ENCODE measurements at regions not wholly inside any gene's neighbourhood (a gene's known extent, or its start where the extent isn't known, plus 50 kb on each side); places are given as distances from the start of the nearest gene placed in this dataset.
"Not testable (repeated sequence)": the region's sequence is repeated elsewhere in the genome, so short reads cannot be mapped to it uniquely, and the experiment has no call there.

DNA sequence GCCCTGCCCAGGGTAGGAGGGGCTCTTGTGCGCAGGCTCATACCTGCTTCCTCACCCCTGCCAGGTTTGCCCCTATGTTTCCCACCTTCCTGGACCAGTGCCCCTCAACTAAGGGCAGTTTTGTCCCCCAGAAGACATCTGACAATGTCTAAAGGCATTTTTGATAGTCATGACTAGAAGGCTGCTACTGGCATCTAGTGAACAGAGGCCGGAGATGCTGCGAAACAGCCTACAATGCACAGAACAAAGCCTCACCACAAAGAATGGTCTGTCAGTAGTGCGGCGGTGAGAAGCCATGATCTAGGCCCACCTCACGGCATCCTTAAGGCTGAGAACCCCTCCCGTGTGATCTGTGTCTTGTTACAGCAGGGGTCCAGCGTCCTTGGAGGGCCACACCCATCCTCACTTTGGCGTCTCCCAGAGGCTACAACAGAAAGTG lies 96.0 kb downstream of the TMEM17 start:
- DNase-seq = no peak

DNA sequence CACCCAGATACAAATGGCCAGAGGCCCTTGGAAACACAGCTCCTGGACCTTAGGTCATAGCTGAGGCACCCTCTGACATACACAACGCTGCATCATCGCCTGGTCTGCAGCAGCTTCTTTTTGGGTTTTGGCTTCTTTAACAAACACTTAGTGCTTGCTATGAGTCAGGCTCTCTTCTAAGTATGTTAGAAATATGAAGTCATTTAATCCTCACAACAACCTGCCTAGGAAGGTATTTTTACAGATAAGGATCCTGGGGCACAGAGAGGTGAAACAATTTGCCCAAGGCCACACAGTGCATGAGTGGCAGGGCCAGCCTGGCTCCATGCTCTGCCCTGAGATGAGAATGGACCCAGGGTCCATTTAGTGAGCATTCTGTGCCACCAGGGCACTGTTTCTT lies 96.6 kb downstream of the TMEM17 start:
- no peak for DNase-seq

DNA sequence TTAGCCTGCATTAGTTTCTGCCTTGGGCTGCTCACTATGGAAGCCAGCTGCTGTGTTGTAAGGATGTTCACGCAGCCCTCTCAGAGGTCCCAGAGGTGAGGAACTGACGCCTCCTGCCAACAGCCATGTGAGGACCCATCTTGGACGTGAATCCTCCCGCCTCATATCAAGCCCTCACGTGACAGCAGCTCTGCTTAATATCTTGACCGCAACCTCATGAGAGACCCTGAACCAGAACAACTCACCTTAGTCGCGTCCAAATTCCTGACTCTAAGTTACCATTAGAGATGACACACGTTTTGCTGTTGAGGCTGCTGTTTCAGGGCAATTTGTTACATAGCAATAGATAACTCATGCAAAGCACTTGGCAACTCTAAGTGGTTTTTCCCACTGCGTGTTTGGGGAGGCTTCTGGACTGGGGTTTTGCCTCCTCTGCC lies 97.7 kb downstream of the TMEM17 start:
- DNase-seq = no peak

DNA sequence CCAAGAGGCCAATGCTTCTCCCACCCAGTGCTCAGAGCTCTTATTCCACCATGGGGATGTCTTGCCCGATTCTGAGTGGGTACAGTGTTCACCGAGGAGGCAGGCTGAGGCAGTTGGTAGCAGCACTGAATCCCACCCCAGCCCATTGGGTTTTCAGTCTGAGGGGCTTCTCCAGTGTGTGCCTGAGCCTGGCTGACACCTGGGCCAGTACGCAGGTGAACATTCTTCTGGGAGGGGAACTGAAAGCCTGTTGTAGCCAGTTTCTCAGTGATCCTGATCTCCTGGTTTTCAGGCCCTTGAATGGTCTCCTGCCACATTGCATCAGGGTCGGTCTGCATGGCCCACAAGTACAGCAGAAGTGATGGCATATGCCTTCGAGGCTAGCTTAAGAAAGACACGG lies 98.2 kb downstream of the TMEM17 start:
- DNase-seq = no peak

DNA sequence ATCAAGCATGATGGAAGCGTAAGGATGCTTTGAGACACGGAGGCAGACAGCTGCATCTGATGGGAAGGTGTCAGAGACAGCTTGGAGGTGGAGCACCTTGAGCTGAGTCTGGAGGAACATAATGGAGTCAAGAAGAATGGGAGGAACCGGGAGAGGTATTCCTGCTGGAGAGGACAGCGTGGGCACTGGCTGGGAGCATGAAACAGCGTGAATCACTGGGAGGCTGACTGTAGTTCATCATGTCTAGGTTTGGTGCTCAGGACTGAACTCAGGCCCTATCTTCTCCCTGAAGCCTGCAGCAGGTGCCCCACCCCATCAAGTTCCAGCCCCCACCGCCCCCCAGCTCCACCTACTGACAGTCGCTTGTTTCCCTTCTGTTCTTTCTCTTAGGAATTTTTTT lies 98.6 kb downstream of the TMEM17 start:
- no peak for DNase-seq

DNA sequence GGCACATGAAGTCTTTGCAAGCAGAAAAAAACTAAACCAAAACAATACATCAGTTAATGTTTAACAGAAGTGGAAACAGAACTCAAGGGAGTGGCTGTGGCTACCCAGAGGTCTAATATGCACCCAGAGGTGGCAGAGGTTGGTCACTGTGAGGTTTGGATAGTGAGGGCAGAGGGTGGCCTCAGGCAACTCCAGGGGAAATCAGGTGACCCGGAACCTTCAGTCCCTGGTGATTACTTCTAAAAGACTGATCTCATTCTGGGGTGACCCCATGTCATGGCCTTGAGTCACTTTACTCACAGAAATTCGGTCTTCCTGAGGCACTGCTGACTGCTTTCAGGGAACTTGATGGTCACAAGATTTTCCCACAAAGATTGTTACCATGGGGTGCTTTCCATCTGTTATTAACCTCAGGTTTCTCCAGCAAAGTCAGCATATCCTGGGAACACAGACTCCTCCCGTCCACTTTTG lies 99.4 kb downstream of the TMEM17 start:
- DNase-seq = no peak

DNA sequence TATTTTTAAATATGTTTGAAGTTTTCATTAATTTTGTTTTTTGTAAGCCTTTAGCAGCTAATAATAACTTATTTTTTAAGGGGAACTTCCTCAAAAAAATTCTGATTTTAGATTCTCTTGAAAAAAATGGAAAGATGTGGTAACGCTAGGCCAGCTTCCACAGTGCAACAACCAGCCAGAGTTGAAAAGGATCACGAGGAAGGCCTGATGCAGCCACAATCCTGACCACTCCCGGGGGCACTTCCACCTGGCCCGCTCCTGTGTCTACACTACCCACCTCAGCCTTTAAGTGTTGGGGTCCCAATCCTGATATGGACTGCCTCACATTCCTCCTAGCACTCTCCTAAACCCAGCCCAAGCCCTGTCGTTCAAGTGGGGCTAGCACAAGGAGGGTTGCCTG lies 101.1 kb downstream of the TMEM17 start:
- no peak for DNase-seq

DNA sequence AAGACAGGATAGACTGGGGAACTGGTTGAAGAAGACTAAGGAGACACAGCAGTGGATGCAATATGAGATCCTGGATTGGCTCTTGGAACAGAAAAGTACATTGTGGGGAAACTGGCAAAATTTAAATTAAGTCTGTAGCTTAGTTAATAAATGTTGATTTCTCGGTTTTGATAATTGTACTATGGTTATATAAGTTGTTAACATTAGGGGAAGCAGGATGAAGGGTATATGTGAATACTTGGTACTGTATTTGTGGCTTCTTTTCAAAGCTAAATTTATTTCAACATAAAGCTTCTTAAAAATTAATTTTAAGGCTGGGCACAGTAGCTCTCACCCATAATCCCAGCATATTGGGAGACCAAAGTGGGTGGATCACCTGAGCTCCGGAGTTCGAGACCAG lies 103.8 kb downstream of the TMEM17 start:
- DNase-seq = no peak

DNA sequence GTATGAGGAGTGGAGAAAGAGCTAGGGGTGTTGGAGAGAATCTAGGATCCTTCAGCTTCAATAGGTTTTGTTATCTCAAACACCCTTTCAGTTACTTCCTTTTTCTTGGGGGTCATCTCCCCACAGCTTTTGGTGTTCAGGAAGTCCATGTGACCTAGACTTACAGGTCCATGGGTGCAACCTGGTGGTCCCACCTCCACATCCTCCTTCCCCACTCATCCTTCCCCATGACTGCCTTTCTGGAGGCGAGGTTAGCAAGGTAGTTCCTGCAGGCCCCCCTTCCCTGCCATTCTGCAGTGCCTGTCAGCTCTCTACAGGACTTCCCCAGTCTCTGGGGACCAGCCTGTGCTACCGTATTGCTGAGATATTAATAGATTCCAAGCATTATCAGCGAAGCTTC lies 107.6 kb downstream of the TMEM17 start:
- no peak for DNase-seq

DNA sequence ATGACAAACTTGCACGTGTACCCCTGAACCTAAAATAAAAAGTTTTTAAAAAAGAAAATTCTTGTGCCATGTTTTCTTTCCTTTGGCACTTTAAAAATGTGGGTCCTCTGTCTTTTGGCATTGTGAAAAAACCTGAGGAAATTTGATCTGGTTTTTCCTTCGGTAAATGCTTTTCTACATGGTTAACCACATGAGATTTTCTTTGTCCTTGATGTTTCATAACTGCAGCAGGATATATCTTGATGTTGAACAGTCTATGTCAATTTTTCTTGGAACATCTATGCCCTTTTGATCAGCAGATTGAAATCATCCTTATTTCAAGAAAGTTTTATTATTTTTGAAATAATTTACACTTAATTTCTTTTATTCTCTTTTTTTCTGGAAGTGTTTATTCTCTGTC lies 109.1 kb downstream of the TMEM17 start:
- no peak for DNase-seq

DNA sequence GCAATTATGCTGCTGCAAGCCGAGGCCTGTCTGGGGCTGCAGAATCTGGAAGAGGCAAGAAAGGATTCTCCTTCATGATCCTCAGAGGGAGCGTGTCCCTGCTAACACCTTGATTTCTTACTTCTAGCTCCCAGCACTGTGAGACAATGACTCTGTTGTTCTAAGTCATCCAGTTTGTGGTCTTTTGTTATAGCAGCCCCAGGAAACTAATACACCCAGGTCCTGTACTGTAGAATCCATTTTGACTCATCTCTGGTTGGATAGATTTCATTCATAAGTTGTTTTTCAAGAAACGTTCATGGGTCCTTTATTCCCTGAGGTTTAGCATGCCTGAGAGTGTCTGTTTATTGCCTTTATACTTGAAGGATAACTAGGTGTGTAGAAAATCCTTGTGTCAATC lies 112.7 kb downstream of the TMEM17 start:
- no peak for DNase-seq

DNA sequence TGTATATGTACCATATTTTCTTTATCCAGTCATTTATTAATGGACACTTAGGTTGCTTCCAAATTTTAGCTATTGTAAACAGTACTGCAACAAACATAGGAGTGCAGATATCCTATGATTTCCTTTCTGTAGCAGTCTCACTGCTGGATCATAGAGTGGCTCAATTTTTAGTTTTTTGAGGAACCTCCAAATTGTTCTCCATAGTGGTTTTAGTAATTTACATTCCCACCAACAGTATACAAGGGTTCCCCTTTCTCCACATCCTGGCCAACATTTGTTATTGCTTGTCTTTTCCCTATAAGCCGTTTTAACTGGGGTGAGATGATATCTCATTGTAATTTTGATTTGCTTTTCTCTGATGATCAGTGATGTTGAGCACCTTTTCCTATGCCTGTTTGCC lies 114.3 kb downstream of the TMEM17 start:
- DNase-seq = no peak

DNA sequence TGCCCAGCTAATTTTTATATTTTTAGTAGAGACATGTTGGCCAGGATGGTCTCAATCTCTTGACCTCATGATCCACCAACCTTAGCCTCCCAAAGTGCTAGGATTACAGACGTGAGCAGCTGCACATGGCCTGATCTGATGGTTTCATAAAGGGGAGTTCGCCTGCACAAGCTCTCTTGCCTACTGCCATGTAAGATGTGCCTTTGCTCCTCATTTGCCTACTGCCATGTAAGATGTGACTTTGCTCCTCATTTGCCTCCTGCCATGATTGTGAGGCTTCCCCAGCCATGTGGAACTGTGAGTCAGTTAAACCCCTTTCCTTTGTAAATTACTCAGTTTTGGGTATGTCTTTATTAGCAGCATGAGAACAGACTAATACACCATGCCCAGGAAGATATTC lies 119.6 kb downstream of the TMEM17 start:
- DNase-seq = not testable (repeated sequence)

DNA sequence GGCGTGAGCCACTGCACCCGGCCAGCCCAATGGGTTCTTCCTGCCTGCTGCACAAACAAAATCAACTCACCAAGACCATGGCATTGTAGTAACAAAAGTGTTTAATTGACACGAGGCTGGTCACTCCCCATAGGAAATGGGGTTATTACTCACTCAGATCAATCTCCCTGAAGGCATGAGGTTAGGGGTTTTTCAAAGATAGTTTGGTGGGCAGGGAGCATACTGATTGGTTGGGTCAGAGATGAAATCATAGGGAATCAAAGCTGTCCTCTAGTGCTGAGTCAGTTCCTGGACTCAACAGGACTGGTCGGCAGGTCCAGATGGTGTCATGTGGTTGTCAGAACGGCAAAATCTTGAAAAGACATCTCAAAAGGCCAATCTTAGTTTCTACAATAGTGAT lies 122.1 kb downstream of the TMEM17 start:
- DNase-seq = no peak

DNA sequence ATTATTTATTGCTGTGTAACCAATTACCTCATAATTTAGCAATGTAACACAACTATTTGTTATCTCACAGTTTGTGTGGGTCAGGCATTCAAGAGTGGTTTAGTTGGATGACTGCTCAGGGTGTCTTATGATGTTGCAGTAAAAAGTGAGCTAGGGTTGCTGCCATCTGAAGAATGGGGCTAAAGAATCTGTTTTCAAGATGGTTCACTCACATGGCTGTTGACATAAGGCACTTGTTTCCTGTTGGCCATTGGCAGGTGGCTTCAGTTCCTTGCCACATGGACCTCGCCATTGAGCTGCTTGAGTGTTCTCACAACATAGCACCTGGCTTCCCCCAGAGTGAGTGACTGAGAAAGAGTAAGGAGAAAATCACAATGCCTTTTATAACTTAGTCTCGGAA lies 123.2 kb downstream of the TMEM17 start:
- no peak for DNase-seq

DNA sequence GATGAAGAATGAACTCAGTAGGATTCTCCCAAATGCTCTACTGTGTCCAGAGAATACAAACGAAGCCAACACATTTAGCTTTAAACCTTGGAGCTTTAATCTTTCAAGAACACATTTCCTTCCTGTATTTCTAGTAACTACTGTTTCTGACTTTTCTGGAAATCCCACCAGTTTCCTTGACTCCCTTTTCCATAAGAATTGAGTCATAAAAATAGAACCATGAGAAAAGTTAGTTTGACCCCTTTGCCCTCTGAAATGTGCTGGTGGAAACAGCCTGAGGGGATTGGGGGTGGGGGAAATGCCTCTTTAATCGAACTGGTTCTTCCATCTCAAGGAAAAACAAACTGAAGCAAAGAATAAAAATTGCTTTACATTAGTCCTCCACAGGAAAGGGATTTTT lies 123.9 kb downstream of the TMEM17 start:
- no peak for DNase-seq

DNA sequence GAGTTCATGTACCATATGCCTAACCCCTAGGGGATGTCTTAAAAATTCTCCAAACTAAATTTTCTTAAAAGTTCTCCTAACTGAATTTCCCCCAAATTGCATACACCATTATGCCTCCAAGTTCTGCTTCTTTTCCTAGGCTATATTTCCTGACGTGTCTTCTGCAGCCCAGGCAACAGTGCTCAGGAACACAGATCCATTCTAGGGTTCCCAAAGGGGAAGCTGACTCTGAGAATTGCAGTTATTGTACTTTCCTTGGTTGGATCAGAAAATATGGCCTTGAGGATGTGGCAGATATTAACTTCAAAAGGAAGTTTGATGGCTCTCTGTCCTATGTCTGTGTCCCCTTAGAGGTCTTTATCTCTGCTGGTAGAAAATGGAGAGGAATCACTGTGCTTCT lies 124.3 kb downstream of the TMEM17 start:
- no peak for DNase-seq

DNA sequence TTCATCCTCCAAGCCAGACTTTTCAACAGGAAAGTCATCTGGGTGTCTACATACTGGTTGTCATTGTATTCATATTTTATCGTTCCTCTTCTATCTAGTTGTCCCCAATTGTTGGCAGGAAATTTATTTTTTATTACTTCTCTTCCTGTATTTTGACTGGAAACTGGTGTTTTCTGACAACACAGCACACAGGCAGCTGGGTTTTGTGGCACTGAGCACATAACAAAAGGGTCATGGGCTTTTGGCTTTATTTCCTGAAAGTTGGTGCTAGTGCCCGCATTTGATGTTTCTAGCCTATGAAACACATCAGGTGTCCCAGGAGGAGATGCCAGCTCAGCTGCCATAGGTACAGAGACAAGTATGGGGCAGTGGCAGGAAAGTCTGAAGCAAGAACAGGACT lies 126.4 kb downstream of the TMEM17 start:
- no peak for DNase-seq

DNA sequence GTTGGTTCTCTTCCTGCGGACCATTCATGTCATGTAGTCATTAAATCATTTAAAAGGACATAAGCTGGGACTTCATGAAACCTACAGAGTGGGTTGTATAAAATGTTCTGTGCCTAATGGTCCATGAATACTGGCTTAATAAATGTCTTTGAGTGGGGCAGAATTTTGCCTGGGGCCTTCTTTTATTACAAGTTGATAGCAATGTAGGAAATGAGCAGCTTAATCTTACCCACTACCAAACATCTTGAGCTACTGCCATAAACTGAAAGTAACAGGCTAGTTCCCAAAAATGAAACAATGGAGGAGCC lies 130.9 kb downstream of the TMEM17 start:
- no peak for DNase-seq

DNA sequence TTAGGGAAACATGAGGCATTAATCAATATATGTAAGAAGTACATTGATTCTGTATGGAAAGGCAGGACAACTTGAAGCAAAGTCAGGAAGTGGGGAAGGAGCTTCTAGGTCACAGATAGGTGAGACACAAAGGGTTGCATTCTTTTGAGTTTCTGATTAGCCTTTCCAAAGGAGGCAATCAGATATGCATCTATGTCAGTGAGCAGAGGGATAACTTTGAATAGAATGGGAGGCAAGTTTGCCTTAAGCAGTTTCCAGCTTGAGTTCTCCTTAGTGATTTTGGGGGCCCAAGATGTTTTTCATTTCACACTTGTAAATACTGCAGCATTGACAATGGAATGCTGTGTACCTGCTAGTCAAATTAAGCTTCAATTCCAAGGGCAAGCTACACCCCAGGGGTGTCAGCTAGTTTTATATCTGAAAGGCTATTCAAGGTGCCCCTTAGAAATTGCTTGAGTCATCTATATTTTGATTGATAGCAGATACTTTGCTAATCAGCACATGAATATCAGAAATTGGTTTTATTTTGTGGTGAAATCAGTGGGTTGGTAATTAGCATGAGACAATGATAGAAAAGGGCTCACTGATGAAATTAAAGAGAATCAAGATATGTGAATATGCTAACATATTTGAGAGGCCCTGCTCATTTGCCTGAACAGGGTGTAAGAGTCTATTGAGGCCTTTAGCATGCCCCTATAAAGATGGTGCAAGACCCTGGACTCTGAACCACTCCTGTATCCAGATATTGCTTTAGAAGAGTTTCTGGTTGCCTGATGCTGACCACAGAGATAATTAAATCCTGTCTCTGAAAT lies 131.5 kb downstream of the TMEM17 start:
- DNase-seq = no peak

DNA sequence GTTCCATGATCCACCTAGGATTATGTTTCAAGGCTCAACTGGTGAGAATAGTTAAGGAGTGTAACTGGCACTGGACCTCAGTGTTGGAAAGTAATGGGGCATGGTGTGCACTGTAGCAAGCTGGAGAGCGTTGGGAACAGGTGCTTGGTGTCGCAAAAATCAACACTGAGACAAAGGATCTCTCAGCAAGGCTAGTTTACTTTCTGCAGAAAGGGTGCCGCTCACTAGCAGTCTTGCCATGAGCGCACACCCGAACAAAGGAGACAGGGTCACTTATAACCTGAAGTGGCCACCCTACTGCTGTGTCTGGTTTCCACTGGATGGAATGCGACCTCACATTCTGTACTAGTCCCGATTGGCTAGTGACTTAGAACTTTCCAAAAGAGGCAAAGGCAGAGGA lies 133.2 kb downstream of the TMEM17 start:
- DNase-seq = no peak

DNA sequence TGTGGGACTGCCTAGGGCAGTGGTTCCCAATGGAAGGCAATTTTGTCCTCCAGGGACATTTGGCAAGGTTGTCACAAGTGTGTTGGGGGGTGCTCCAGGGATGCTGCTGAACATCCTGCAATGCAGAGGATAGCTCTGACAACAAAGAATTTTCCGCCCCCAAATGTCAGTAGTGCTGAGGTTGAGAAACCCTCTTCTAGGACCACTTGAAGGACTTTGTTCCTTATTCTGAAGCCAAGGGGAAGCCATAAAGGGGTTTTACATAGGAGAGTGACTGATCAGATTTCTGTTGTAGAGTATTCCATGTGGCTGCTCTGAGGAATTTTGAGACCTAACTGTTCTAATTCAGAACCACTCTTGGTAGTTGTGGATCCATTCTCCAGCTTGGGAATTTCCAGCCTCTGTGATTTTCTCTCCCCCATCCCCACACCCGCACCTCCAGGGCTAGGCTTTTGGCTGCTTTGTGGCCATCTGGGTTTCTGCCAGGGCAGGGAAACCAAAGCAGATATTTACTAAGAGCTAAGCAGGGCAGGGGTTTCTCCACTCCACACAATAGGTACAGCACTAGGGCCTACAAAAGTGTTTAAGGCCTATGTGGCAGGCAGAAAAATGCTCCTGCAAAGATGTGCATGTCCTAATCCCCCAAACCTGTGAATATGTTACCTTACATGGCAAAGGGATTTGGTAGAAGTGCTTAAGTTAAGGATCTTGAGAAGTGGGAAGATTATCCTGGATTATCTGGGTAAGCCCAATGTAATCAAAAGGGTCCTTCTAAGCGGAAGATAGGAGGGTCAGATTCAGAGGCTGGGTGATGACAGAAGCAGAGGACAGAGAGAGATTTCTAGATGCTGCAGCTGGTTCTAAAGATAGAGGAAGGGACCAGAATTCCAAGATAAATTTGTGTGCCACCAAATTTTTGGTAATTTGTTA lies 135.4 kb downstream of the TMEM17 start:
- DNase-seq = no peak

DNA sequence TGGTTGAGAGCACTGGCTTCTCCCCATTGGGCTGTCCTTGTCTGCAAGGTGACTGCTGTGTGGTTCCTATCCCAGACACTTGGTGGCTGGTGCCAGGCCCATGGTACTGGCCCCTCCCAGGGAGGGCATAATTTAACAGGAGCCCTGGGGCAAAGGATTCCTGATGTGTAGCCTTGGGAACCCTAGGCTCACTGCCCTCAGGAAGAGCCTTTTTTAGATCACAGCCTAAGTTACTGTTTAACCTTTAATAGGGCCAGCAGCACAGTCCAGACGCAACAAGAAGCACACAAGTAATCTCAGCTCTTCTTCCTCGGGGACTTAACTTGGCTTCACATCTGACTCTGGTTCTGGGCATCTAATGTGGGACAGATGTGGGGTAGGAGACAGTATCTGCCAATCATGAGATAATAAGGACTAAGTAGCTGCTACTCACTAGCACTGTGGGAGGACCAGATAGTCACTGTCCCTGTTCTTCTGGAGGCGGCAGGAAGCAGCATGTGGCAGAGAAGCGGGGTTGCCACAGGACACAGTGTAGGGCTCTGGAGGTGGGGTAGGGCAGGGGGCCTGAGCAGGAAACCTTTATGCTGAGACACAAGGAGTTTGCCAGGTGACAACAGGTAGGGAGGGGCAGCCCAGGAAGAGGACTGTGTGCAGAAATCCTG lies 136.3 kb downstream of the TMEM17 start:
- no peak for DNase-seq
